ENCODE measurements at regions not wholly inside any gene's neighbourhood (a gene's known extent, or its start where the extent isn't known, plus 50 kb on each side); places are given as distances from the start of the nearest gene placed in this dataset.

DNA sequence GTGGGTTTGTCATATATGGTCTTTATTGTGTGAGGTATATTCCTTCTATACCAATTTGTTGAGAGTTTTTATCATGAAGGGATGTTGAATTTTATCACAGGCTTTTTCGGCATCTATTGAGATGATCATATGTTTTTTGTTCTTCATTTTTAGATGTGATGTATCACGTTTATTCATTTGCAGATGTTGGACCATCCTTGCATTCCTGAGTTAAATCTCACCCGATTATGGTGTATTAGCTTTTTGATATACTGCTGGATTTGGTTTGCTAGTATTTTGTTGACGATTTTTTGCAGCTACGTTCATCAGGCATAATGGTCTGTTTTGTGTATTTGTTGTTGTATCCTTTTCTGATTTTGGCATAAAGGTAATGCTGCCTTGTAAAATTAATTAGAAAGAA lies 311.0 kb downstream of the PTEN start:
- no peak for ATAC-seq

DNA sequence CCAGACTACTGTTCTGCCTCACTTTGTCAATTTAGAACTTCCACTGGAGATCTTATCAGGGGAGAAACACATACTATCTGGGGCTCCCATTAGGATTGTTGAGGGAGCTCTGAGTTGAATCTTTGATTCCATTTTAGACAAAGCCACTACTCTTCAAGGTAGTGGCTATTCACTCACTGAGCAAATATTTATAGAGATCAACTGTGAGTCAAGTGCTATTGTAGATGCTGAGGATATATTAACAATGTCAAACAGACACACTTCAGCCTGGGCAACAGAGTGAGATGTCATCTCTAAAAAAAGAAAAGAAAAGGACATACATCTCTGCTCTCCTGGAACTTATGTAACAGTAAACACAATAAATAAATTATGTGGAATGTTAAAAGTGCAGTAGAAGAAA lies 315.3 kb downstream of the PTEN start:
- no peak for ATAC-seq

DNA sequence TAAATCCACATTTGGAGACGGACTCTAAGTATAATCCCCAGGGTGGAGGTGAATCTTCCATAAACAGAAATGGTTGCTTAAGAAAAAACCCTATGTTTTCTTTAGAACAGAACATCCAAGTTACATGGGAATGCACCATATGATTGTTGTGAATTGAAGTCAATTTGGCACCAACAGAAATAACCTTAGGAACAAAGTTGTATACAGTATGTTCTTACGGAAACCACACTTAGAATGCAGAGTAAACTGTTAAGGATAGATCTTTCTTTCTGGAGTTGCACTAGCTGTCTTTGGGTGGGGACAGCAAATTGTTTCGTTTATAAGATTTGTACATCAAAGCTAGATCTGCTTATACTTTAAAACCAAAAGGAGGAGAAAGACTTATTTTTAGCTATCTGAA lies 316.4 kb downstream of the PTEN start:
- ATAC-seq: no peak

DNA sequence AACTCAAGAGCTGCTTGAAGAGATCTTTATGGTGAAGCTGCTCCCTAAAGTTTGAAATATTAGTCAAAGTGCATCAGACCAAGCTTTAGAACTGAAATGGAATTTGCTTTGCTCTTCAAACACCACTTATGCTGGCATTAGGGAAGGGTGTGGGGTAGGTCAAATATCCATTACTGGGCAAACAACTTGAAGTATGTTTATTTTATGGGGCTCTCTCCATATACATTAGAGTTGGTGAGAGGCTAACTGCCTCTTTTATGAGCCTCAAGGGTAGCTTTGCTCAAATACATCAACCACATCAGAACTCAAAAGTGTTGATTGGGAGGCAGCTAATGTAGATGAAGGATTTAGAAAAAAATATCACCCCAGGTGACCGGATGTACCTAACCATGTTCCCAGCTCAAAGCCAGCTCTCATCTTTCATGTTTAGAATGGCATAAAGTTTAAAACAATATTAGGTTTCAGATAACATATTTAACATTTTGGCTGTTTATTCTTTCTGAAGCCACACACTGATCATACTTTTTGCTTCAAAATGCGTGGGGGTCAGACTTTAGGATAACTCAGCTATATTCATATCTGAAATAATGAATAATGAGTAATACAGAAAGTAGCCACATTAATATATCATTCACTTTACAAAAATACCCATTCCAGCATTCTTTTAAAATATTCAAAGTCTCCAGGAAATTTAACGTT lies 318.6 kb downstream of the PTEN start:
- no peak for ATAC-seq

DNA sequence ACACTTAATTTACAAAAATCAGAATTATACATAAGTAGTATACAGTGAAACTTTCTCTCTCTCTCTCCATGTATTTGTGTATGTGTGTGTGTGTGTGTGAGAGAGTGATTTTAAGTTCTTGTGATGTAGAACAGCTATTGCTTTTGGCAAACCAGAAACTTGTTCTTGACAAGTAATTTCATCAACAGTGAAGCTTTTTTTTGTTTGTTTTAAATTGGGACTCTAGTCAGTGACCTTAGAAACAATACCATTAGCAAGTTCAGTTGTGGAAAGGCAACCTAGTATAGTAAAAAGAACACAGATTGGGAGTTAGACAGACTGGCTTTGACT lies 319.1 kb downstream of the PTEN start:
- no peak for ATAC-seq

DNA sequence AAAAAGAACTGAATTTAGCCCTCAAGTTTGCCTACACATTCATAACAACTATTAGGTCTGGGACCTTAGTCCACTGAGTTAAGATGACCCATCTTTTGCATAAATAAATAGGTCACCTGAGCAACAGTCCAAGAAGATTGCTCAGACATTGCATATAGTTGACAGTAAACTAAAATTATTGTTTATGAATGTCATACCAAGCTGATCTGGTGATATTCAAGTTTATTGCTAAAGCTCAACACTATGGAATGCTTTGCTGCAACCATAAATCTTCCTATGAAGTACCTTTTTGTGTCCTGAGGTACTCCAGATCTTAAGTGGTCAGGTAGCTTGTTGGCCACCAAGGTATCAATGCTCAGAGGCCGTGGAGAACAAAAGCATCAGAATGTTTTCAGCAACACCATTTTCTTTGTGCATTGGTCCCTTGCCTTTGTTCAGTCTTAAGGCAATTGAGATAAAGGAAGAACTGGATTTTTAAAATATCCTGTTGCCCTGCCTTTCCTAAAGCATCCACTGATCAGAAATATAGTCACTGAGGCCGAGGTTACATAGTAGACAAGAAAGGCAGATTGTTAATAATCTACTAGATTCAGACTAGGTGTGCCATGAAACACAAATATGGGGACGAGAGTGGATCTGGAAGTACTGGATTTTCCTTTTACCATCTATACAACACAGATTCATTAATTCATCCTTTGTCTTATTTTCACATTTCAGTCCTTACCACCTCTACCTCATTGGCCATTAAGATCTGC lies 321.3 kb downstream of the PTEN start:
- ATAC-seq: no peak

DNA sequence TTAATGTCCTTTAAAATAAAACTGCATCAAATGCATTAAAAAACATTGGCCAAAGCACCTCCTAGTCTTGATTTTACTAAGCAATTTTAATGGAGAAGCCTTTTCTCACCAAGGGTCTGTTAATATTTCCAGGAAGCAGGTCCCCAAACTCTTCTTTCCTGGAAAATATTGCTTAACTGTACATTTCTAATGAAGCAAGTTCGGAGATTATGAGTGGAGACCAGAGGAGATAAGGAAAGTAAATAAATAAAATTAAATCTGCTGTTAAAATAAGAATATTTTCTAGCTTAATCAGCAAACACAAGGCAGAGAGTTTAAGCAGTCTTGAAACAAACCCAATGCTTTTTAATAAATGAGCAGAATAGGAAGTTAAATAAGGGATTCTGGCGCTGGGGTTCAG lies 322.4 kb downstream of the PTEN start:
- ATAC-seq: no peak

DNA sequence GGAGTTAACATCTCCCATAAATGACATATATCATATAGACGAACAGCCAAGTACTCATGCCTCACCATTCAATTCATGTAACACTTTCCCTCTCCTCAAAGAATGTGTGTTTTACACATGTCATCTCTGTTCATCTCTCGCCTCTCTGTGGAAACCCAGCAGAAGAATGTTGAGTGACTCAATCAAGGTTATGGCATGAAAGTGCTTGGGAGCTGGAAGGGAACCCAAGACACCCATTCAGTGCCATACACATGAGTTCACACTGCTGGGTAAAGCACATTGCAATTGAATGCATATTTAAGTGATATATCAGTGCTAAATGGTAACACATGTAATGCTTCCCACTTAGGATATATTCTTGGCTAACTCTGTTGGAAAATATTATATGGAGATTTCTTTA lies 322.9 kb downstream of the PTEN start:
- no peak for ATAC-seq

DNA sequence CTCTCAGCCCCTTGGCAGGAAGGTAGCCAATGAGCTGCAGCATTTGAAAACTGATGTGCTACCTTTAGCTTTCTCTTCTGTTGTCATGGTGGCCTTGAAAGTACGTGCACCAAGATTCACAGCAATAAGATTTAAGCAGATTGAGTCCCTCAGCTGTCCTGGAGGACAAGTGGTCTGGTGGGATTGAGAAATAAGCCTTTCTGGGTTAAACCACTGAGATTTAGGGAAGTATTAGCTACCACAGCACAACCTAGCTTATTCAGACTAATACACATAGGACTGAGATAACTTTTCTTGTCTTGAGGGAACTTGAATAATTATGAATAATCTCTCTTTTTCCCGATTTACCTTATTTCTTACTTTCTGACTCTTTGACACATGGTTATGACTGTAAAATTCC lies 324.0 kb downstream of the PTEN start:
- ATAC-seq: no peak

DNA sequence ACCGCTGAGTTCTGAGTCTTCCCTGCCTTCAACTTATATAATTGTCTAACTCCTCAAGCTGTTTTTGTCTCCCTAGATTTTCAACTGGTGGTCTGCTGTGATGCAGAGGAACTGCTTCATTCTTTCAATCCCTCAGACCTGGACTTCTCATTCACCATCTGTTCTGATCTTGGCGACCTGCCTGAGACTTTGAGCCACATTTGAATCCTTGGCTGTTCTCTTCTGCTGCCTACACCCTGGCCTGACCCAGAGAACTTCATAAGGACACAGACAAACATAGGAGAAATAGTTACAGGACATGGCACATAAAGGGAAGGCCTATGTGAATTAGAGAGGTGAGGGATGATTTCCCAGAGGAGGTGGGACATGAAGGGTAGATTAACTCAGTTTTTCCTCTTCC lies 326.7 kb downstream of the PTEN start:
- no peak for ATAC-seq

DNA sequence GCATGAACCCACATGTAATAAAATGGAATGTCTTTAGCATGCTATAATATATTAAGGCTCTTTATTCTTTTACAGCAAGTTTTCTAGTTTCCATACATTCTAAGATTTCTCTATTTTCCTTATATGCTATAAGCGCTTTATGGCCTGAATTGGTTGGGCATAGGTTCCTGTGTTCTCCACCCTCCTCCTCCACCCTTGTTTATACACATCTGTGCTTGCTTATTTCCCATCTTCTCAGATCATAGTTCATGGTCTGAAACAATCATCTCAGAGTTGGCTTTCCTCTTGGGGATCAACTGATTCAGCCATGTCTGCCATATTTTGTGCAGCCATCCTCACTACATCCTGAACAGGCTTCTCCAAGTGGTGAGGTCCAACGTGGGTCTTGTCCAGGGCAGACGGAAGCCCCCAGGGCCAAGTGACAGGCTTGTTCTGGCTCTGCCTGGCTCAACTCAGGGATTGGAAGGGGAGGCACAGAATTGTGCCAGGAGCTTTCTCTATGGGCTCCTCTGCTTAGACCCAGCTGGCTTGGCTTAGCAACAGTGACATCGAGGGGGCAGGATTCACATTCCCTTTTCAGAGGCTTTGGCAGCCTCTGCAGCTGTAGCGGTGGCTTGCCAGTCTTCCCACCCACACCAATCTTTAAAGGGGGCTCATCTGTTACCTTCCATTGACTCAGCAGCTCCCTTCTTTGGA lies 327.3 kb downstream of the PTEN start:
- no peak for ATAC-seq

DNA sequence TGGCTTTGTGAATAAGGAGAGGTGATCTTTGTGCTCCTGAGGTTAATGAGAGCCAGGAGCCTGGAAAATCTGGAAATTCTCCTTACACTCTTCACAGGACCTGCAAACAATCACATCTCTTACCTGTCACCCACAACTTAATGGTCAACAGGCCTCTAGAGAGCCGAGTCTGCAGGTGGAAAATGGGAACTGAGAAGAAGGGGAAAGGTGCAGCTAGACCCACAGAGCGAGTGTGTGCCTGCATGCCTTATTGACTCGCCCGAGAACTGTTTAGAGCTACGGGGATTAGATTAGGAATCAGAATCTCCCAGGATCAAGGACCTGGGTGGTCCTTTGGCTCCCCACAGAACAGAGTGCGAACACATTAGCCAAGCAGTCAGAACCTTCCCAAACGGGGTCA lies 329.6 kb downstream of the PTEN start:
- ATAC-seq: no peak

DNA sequence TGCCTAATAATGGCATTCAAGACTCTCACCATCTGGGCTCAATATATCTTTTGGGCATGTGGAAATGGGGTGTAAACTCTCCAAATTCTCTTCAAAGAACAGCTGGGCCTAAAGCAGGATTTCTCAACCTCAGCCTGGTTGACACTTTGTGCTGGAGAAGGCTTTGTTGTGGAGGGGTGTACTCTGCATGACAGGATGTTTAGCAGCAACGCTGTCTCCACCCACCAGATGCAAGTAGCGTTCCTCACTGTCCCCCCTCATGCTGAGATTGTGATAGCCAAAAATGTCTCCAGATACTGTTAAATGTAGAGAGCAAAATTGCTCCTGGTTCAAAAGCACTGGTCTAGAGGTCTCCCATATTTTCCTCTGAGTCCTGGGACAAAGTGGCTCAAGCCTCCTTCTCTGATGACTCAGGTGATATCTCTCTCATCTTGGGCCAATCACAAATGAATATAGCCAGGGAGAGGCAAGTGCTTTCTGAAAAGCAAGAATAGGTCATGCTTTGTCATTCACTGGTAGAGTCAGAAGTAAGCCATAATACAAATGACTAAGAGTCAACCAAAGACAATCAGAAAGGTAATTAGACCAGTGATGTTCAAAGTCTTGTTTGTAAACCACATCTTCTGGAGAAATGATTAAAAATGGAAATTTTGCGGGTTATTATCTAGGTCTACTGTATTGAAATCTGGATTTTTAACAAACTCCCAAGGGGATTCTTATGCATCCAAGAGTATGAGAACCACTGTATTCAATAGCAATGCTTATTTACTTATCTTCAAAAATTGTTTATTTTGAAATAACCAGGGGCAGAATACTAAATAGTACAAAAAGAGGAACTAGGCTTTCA lies 330.8 kb downstream of the PTEN start:
- peak; percentile 73 for ATAC-seq

DNA sequence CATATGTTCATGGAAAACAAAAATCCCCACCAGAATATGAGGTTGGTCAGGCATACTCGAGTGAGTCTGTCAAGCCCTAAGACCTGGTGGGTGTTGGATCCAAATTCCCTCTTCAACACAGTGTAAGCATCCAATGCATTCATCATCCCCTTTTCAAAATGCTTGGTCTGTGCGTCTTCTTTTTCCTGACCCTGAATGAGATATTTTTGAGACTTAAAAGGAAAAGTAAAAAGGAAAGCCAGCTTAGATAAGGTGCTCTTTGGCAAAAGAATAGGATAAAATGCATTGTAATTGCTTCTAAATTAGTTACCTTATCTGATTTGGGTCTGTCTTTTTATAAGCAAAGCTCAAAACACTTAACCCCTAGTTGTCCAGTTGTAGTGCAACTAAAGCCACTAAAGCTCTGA lies 331.5 kb downstream of the PTEN start:
- no peak for ATAC-seq

DNA sequence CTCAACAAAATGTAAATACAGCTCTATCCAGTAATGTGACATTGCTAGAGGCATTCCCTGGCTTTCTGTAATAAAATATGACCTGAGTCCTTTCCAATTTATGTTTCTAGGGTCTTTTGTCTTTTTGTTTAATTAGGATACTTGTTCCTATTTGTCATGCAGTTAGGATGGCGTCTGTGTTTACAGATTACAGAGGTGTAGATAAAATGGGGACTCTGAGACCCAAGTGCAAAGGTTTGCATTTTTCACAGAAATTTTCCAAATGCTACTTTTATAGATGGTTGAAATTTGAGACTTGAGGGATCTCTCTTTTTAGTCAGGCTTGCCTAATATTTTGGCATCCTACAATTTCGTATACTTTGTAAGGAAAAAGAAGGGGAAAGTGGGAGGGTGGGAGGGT lies 332.4 kb downstream of the PTEN start:
- ATAC-seq: no peak

DNA sequence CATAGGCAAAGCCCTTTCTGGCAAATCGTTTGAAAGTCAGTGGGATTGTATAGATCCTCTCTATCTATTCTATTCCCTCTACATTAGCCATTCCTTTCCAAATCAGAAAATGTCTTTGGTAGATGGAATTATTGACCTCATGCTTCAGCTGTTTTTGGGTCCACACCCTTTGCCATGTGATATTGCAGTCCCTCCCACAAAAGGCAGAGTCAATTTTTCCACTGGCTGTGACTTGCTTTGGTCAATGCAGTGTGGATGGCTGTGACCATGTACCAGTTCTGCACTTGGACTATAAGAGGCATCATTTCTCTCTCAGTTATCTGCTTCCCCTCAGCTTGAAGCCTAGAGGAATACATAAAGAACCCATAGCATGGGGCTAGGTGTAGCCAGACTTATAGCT lies 332.9 kb downstream of the PTEN start:
- no peak for ATAC-seq

DNA sequence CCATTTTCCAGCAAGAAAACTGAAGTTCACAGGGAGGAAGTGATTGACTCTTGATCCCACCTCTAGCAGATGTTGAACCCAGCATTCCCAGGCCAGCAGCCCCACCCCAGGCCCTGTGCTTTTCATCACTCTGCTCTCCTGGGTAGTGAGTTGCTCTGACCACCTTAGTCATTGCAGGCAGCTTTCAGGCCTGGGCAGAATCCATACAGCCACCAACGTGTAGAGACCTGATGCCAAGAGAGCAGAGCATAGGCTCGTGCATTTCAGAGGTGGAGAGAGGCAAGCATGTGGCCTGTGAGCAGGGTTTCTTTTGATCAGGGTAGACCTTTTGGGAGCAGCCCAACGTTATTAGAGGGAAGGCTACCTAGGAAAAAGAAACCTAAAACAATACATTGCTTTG lies 334.6 kb downstream of the PTEN start:
- peak; percentile 86 for ATAC-seq

DNA sequence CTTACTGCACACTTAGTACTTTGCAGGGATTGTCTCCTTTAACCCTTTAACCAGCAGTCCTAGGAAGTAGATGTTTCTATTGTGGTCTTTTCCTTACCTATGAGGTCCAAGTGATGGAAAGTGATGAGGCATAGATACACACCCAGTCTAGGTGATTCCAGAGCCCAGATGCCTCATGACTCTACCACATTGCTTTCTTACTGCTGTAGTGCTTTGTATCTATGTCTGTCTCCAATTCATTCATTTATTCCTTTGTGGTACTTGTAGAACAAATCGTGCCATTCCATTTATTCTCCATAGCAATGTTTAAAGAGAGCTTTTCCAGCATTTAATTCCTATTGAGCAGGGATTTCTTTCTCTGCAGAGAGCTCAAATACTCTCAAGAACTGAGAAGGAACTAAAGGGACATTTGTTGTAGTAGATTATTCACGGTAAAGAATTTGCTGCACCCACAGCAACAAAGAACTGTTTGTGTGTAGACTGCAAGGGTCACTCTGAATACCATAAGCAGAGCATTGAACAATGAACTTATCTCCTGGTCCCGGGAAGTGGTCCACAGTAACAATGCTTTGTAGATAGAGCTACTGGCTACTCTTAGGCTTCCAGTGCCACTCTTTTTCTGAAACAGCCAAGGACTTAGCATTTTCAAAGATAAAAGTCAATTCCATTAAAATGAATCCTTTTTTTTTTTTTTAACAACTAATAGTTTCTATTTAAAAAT lies 337.0 kb downstream of the PTEN start:
- ATAC-seq: no peak

DNA sequence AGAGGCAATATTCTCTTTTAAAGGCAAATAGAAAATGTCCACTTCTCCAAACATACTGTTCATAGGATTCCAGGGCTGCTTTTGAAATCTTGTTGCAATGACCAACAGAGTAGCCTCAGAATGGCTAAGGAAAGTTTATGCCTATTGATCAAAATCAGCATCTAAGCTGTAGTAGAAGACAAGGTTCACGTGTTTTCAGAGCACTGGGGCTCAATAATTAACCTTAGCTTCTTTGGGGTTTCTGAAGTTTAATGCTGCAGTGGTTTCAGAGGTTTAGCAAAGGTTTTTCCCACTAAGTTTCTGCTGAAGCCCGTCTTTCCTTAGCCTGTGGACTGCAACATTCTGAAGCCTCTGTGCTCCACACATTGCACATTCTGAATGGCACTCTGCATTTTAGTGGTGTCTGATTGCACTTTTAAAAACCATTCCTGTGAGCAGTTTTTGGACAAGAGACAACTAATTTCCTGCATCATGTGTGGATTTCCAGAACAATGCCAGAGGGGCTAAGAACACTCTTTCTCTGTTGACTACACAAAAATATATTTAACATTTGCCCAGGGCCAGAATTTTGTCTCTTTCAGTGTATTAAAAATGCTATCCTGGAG lies 342.5 kb downstream of the PTEN start:
- ATAC-seq: no peak

DNA sequence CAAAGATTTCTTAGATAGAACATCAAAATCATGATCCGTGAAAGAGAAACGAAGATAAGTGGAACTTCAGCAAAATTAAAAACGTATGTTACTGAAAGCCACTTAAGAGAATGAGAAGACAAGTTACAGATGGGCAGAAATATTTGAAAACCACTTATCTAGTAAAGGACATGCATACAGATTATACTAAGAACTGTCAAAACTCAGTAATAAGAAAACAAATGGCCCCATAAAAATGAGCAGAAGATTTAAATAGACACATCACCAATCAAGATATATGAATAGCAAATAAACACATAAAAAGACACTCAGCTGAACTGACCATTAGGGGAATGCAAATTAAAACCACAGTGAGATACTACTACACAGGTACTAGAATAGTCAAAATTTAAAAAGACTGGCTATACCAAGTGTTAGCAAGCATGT lies 343.7 kb downstream of the PTEN start:
- no peak for ATAC-seq

DNA sequence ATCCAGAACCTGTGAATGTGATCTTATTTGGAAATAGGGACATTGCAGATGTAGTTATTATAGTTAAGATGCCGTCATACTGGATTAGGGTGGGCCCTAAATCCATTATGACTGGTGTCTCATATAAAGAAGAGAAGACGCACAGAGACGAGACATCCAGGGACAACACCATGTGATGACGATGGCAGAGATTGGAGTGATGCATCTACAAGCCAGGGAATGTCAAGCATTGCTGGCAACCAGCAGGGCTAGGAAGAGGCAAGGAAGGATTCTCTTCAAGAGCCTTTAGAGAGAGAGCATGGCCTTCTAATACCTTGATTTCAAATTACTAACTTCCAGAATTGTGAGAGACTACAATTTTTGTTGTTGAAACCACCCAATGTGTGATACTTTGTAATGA lies 345.8 kb downstream of the PTEN start:
- ATAC-seq: no peak
